GM19238 (cell line): ENCODE measurements at regions not wholly inside any gene's neighbourhood (a gene's known extent, or its start where the extent isn't known, plus 50 kb on each side); places are given as distances from the start of the nearest gene placed in this dataset.

Experiments
- DNase-seq: peaks from one replicate; pipeline ENCODE4 v3.0.0; 2011; ENCODE audit warnings: low spot score; ENCODE audit not compliant: insufficient read length

- no peak for DNase-seq
Measured at GRCh38 chr16:80046848-80047247, 446.3 kb upstream of the MAF start.

- DNase-seq: no peak
Measured at GRCh38 chr16:80046261-80046660, 445.7 kb upstream of the MAF start.

GRCh38 chr16:80045861-80046260, 445.3 kb upstream of the MAF start:
- DNase-seq: no peak

- no peak for DNase-seq
Measured at GRCh38 chr16:80041410-80041809, 440.9 kb upstream of the MAF start.

- DNase-seq: no peak
Measured at GRCh38 chr16:80040814-80041213, 440.3 kb upstream of the MAF start.

GRCh38 chr16:80040413-80040812, 439.9 kb upstream of the MAF start:
- DNase-seq: no peak

GRCh38 chr16:80039777-80040176, 439.2 kb upstream of the MAF start:
- no peak for DNase-seq

- no peak for DNase-seq
Measured at GRCh38 chr16:80038566-80038965, 438.0 kb upstream of the MAF start.

- DNase-seq: no peak
Measured at GRCh38 chr16:80034948-80035663, 434.6 kb upstream of the MAF start.

GRCh38 chr16:80034469-80034826, 433.9 kb upstream of the MAF start:
- DNase-seq: no peak

GRCh38 chr16:80033783-80034468, 433.4 kb upstream of the MAF start:
- no peak for DNase-seq

GRCh38 chr16:80029761-80030481, 429.4 kb upstream of the MAF start:
- DNase-seq: no peak

GRCh38 chr16:80029381-80029630, 428.8 kb upstream of the MAF start:
- no peak for DNase-seq

- DNase-seq: no peak
Measured at GRCh38 chr16:80028581-80029380, 428.2 kb upstream of the MAF start.

- DNase-seq: no peak
Measured at GRCh38 chr16:80027007-80027965, 426.7 kb upstream of the MAF start.

- no peak for DNase-seq
Measured at GRCh38 chr16:80025236-80025635, 424.7 kb upstream of the MAF start.

- DNase-seq: no peak
Measured at GRCh38 chr16:80024443-80024842, 423.9 kb upstream of the MAF start.

- no peak for DNase-seq
Measured at GRCh38 chr16:80023865-80024264, 423.3 kb upstream of the MAF start.

GRCh38 chr16:80019395-80019794, 418.9 kb upstream of the MAF start:
- no peak for DNase-seq

- no peak for DNase-seq
Measured at GRCh38 chr16:80018466-80018865, 417.9 kb upstream of the MAF start.
